GM12874 (cell line): ENCODE measurements at regions not wholly inside any gene's neighbourhood (a gene's known extent, or its start where the extent isn't known, plus 50 kb on each side); places are given as distances from the start of the nearest gene placed in this dataset.

Experiments
- CTCF ChIP-seq: IDR thresholded peaks from 2 replicates; pipeline ENCODE4 v1.5.1; 2011; ENCODE audit warnings: low read depth, mild to moderate bottlenecking, control low read depth, low read length, moderate library complexity; ENCODE audit not compliant: insufficient read depth

- no peak for TF ChIP-seq CTCF
Observed at GRCh38 chr5:167156446-167156845, 1135.0 kb upstream of the WWC1 start.

- TF ChIP-seq CTCF = no peak
Observed at GRCh38 chr5:167158588-167158987, 1132.9 kb upstream of the WWC1 start.

- no peak for TF ChIP-seq CTCF
Observed at GRCh38 chr5:167160388-167160787, 1131.1 kb upstream of the WWC1 start.

- TF ChIP-seq CTCF = no peak
Observed at GRCh38 chr5:167166696-167167095, 1124.7 kb upstream of the WWC1 start.

GRCh38 chr5:167167191-167167795, 1124.2 kb upstream of the WWC1 start:
- no peak for TF ChIP-seq CTCF

- TF ChIP-seq CTCF = no peak
Observed at GRCh38 chr5:167168971-167169370, 1122.5 kb upstream of the WWC1 start.

- TF ChIP-seq CTCF = no peak
Observed at GRCh38 chr5:167171056-167171455, 1120.4 kb upstream of the WWC1 start.

GRCh38 chr5:167177736-167178135, 1113.7 kb upstream of the WWC1 start:
- no peak for TF ChIP-seq CTCF
